HFFc6 (cell line): ENCODE measurements at regions not wholly inside any gene's neighbourhood (a gene's known extent, or its start where the extent isn't known, plus 50 kb on each side); places are given as distances from the start of the nearest gene placed in this dataset.

Source experiments
- DNase-seq: peaks from one replicate; pipeline ENCODE4 v3.0.0-alpha.2; 2018
- H3K27ac Mint-ChIP-seq: 2 replicates; pipeline ENCODE4 v1.8.0; 2020; ENCODE audit warnings: mild to moderate bottlenecking, mixed read lengths
- H3K27me3 Mint-ChIP-seq: 2 replicates; pipeline ENCODE4 v1.8.0; 2021; ENCODE audit warnings: mild to moderate bottlenecking, moderate library complexity, mixed read lengths; ENCODE audit not compliant: insufficient read depth
- H3K36me3 Mint-ChIP-seq: 2 replicates; pipeline ENCODE4 v1.8.0; 2021; ENCODE audit warnings: low read depth, mixed read lengths
- H3K4me1 Mint-ChIP-seq: 2 replicates; pipeline ENCODE4 v1.8.0; 2020; ENCODE audit warnings: low read depth, mixed read lengths
- H3K4me3 Mint-ChIP-seq: 2 replicates; pipeline ENCODE4 v1.8.0; 2020; ENCODE audit warnings: mild to moderate bottlenecking, moderate library complexity, mixed read lengths
- H3K9me3 Mint-ChIP-seq: 2 replicates; pipeline ENCODE4 v1.8.0; 2020; ENCODE audit warnings: mild to moderate bottlenecking, mixed read lengths
- TF ChIP-seq, protein P1 (sequence below): fragments of 200-600 bp; sonication (generic); IDR thresholded peaks from 2 replicates; pipeline ENCODE4 v1.5.0; 2021; ENCODE audit warnings: antibody characterized with exemption, mild to moderate bottlenecking

DNA sequence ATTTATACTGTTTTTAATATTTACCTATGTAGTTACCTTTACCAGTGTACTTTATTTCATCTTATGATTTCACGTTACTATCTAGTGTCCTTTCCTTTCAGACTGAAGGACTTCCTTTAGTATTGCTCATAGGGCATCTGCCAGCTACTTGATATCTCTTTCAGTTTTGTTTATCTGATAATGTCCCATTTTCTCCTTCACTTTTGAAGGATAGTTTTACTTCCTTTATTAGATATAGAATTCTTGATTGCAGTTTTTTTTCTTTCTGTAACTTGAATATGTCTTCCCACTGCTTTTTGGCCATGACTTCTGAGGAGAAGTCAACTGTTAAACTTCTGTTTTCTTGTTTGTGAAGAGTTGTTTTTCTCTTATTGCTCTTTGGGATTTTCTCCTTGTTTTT is 69.4 kb upstream of the MAGED1 start:
- Mint-ChIP-seq H3K4me1 (peaks cover 8% of the 10 kb centered on the region), H3K27ac (no peak overlapping the region), H3K36me3 (no peaks in the 10 kb centered on the region), H3K27me3 (no peaks in the 10 kb centered on the region), H3K4me3 (no peak overlapping the region), H3K9me3 (no peaks in the 10 kb centered on the region)
- DNase-seq = no peak
- TF ChIP-seq, protein P1, sequence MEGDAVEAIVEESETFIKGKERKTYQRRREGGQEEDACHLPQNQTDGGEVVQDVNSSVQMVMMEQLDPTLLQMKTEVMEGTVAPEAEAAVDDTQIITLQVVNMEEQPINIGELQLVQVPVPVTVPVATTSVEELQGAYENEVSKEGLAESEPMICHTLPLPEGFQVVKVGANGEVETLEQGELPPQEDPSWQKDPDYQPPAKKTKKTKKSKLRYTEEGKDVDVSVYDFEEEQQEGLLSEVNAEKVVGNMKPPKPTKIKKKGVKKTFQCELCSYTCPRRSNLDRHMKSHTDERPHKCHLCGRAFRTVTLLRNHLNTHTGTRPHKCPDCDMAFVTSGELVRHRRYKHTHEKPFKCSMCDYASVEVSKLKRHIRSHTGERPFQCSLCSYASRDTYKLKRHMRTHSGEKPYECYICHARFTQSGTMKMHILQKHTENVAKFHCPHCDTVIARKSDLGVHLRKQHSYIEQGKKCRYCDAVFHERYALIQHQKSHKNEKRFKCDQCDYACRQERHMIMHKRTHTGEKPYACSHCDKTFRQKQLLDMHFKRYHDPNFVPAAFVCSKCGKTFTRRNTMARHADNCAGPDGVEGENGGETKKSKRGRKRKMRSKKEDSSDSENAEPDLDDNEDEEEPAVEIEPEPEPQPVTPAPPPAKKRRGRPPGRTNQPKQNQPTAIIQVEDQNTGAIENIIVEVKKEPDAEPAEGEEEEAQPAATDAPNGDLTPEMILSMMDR = no peak

DNA sequence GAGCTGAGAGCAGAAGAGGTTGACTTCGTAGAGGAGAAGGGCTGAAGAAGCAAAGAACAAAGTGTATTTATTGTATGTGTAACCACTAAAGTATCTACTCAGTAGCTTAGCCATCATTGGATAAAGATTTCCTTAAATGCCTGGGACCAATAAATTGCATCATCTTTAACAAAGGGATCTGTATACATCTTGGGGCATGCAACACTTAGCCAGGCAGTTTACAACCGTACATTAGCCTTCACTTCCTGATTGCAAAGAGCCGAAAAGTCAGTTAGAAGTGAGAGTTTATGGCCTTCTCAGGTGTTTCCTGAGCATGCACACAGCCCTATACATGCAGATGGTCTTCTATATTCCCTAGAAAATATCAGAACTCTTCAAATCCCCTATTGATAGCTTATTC is 68.0 kb upstream of the MAGED1 start:
- H3K4me1 Mint-ChIP-seq = peaks cover 8% of the 10 kb centered on the region
- no peak for DNase-seq
- TF ChIP-seq, protein P1 = no peak
- H3K27ac Mint-ChIP-seq = no peak overlapping the region
- no peaks in the 10 kb centered on the region for H3K9me3 Mint-ChIP-seq
- no peaks in the 10 kb centered on the region for H3K27me3 Mint-ChIP-seq
- no peak overlapping the region for H3K4me3 Mint-ChIP-seq
- H3K36me3 Mint-ChIP-seq = no peaks in the 10 kb centered on the region

DNA sequence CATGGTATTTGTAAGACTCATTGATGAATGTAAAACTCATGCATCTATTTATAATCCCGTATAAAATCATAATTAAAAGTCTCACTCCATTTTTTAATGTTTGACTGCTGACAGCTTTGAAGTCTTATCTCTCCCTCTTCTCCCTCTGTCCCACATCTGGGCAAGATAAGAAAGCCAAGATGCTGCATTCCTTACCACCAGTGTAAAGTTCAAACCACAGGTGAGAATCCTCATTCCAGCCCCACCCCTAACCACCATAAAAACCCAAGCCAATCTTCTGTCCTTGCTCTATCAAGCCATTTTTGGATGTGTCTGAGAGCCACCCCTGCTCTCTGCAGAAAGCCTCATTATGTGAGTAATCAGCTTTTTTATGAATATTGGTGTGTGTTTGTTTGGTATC is 59.3 kb upstream of the MAGED1 start:
- no peak overlapping the region for H3K27ac Mint-ChIP-seq
- TF ChIP-seq, protein P1 = no peak
- no peak for DNase-seq
- no peak overlapping the region for H3K4me3 Mint-ChIP-seq
- no peaks in the 10 kb centered on the region for H3K27me3 Mint-ChIP-seq
- peaks cover 6% of the 10 kb centered on the region; the same call in 1 of the 2 replicates for H3K4me1 Mint-ChIP-seq
- no peaks in the 10 kb centered on the region for H3K9me3 Mint-ChIP-seq
- no peaks in the 10 kb centered on the region for H3K36me3 Mint-ChIP-seq

DNA sequence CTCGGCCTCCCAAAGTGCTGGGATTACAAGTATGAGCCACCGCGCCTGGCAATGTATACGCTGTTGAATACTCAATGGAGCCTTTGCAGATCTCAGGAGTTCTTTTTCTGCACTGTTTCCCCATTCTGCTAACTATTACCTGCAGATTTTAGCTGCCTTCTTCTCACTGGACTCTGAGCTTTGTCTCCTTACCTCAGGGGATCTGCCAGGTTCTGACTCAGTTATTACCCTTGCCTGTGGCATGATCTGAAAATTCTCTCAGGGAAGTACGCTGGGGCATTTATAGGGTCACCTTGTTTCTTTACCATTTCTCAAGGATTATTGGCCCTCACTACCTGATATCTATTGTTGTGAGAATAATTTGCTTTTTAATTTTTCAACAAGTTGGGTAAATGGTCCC is 56.6 kb upstream of the MAGED1 start:
- DNase-seq = no peak
- Mint-ChIP-seq H3K9me3 (no peaks in the 10 kb centered on the region), H3K4me1 (peaks cover 6% of the 10 kb centered on the region; the same call in 1 of the 2 replicates), H3K27me3 (no peaks in the 10 kb centered on the region), H3K27ac (no peak overlapping the region), H3K4me3 (no peak overlapping the region), H3K36me3 (no peaks in the 10 kb centered on the region)
- TF ChIP-seq, protein P1 = no peak

DNA sequence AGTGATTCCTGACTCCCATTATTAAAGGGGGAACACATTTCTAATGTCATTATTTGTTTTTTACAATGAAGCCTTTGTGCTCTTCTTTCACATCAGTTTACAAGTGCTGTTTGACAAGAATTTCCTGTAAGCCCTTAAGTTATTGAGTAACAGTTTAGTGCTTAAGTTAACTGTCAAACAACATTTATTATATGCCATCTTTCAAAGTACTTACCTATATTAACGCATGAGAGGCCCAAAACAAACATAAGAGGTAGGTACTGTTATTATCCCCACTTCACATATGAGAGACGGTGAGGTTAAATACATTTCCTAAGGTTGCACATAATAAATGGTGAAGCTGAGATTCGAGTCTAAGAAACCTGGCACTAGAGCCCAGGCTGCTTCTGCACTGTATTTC is 56.0 kb upstream of the MAGED1 start:
- Mint-ChIP-seq H3K27ac (no peak overlapping the region), H3K4me1 (peaks cover 6% of the 10 kb centered on the region; the same call in 1 of the 2 replicates), H3K27me3 (no peaks in the 10 kb centered on the region), H3K4me3 (no peak overlapping the region), H3K36me3 (no peaks in the 10 kb centered on the region), H3K9me3 (no peaks in the 10 kb centered on the region)
- DNase-seq = no peak
- TF ChIP-seq, protein P1 = no peak

DNA sequence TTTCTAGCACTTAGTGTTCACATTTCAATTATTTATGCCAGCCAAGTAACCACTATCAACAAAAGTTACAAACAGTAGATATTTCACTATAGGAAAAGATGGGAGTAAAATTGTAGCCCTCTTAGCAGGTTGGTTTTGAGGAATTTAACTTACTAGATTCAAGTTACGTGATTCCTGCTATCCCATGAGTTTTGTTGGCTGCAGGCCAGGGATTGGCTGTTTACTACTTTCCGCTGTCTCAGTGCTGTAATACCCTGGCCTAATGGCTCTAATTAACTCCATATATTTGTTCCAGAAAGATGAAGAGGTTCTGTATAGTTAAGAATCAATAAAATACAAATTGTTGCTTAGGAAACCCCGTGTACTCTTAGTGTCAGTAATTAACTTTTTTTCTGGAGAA is 55.5 kb upstream of the MAGED1 start:
- no peaks in the 10 kb centered on the region for H3K27me3 Mint-ChIP-seq
- H3K27ac Mint-ChIP-seq = no peak overlapping the region
- DNase-seq = peak; percentile 0
- no peaks in the 10 kb centered on the region for H3K9me3 Mint-ChIP-seq
- H3K4me1 Mint-ChIP-seq = peaks cover 6% of the 10 kb centered on the region; the same call in 1 of the 2 replicates
- H3K36me3 Mint-ChIP-seq = no peaks in the 10 kb centered on the region
- TF ChIP-seq, protein P1 = no peak
- H3K4me3 Mint-ChIP-seq = no peak overlapping the region
